Vagina (tissue), 2 donors: ENCODE measurements at regions not wholly inside any gene's neighbourhood (a gene's known extent, or its start where the extent isn't known, plus 50 kb on each side); places are given as distances from the start of the nearest gene placed in this dataset.

ENCODE experiments used
- CTCF ChIP-seq, 3 experiments: fragments of 450-650 bp in 2 of 3; fragments of 200-600 bp in 1 of 3; sonication (generic) in 1 of 3; IDR thresholded peaks; one replicate each; pipeline ENCODE4 v1.5.1; 2017 to 2019; ENCODE audit warnings: antibody characterized with exemption in 3 of 3, mild to moderate bottlenecking in 2 of 3, moderate library complexity in 2 of 3
- POLR2A ChIP-seq, 2 donors: fragments of 450-650 bp; IDR thresholded peaks; one replicate each; pipeline ENCODE4 v1.6.1; 2017; ENCODE audit warnings: antibody characterized with exemption in 2 of 2, mild to moderate bottlenecking in 2 of 2, moderate library complexity in 2 of 2
- POLR2AphosphoS5 ChIP-seq, 2 donors: sonication (generic); formaldehyde crosslinking; IDR thresholded peaks; one replicate each; pipeline ENCODE4 v1.9.0; 2017; ENCODE audit warnings: antibody characterized with exemption in 2 of 2, mild to moderate bottlenecking in 2 of 2, low read depth in 1 of 2; ENCODE audit not compliant: insufficient read depth in 1 of 2

GRCh38 chr13:86864376-86864775, 806.8 kb upstream of the SLITRK5 start:
- TF ChIP-seq CTCF (IDR thresholded peaks at IDR 0.05) (no peak), POLR2A (IDR thresholded peaks at IDR 0.05) (no peak), POLR2AphosphoS5 (IDR thresholded peaks at IDR 0.05; ENCODE audit: insufficient read depth in 1 of 2, low read depth in 1 of 2) (no peak)
